Parathyroid adenoma (tissue), 2 donors: ENCODE measurements at regions not wholly inside any gene's neighbourhood (a gene's known extent, or its start where the extent isn't known, plus 50 kb on each side); places are given as distances from the start of the nearest gene placed in this dataset.

Experiments used
- H2AFZ ChIP-seq: fragments of 300-600 bp; sonication (generic); one replicate; pipeline ENCODE4 v1.7.0; 2017; ENCODE audit warnings: antibody characterized with exemption, mild to moderate bottlenecking
- H3K27ac ChIP-seq: fragments of 300-600 bp; sonication (generic); one replicate; pipeline ENCODE4 v1.7.0; 2017
- H3K27me3 ChIP-seq: fragments of 300-600 bp; sonication (generic); one replicate; pipeline ENCODE4 v1.7.0; 2017; ENCODE audit warnings: low read length; ENCODE audit not compliant: control insufficient read depth, insufficient read depth
- H3K36me3 ChIP-seq: fragments of 300-600 bp; sonication (generic); one replicate; pipeline ENCODE4 v1.7.0; 2017; ENCODE audit warnings: low read length; ENCODE audit not compliant: control insufficient read depth, insufficient read depth
- H3K4me1 ChIP-seq: fragments of 300-600 bp; sonication (generic); one replicate; pipeline ENCODE4 v1.7.0; 2017; ENCODE audit warnings: control low read depth
- H3K4me2 ChIP-seq: fragments of 300-600 bp; sonication (generic); one replicate; pipeline ENCODE4 v1.7.0; 2017; ENCODE audit warnings: low read length
- H3K4me3 ChIP-seq: fragments of 300-600 bp; sonication (generic); one replicate; pipeline ENCODE4 v1.7.0; 2017; ENCODE audit warnings: low read depth, low read length
- H3K79me2 ChIP-seq: fragments of 300-600 bp; sonication (generic); one replicate; pipeline ENCODE4 v1.7.0; 2017; ENCODE audit warnings: control low read depth
- H3K9ac ChIP-seq: fragments of 300-600 bp; sonication (generic); one replicate; pipeline ENCODE4 v1.7.0; 2017; ENCODE audit warnings: mild to moderate bottlenecking
- H3K9me3 ChIP-seq: fragments of 300-600 bp; sonication (generic); one replicate; pipeline ENCODE4 v1.7.0; 2017; ENCODE audit warnings: low read length; ENCODE audit not compliant: control insufficient read depth
- TF ChIP-seq, protein P1 (sequence below): fragments of 300-600 bp; sonication (generic); IDR thresholded peaks from one replicate; pipeline ENCODE4 v1.7.0; 2017; ENCODE audit warnings: antibody characterized with exemption, mild to moderate bottlenecking
- donor health status: primary hyperparathyroidism.

DNA sequence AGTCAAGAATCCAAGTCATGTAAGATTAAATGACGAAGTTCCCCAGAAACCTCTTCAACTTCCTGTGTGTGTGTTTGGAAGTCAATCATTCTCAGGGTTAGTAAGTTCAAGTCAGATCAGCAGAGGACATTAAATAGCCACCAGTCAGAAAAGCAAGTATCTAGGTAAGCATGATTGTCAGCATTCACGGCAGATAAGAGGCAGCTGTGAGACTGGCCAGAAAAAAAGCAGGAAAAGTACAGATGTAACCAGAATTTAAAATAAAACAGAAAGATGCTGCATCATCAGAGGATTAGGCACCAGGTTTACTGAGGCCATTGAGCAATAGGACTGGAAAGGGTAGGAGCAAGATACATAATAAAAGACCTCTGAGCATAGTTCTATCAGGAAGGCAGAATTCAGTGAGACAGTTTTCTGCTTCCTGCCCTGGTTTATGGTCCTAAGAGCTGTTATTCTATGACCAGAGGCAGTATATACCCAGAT lies 606.9 kb downstream of the FSCB start:
- H3K9me3 ChIP-seq = no peaks in the 10 kb centered on the region
- no peak overlapping the region for H3K9ac ChIP-seq
- no peaks in the 10 kb centered on the region for H3K36me3 ChIP-seq
- H3K4me1 ChIP-seq = no peaks in the 10 kb centered on the region
- H3K4me3 ChIP-seq = no peak overlapping the region
- H3K27ac ChIP-seq = no peak overlapping the region
- H3K27me3 ChIP-seq = no peaks in the 10 kb centered on the region
- H3K79me2 ChIP-seq = no peaks in the 10 kb centered on the region
- TF ChIP-seq, protein P1, sequence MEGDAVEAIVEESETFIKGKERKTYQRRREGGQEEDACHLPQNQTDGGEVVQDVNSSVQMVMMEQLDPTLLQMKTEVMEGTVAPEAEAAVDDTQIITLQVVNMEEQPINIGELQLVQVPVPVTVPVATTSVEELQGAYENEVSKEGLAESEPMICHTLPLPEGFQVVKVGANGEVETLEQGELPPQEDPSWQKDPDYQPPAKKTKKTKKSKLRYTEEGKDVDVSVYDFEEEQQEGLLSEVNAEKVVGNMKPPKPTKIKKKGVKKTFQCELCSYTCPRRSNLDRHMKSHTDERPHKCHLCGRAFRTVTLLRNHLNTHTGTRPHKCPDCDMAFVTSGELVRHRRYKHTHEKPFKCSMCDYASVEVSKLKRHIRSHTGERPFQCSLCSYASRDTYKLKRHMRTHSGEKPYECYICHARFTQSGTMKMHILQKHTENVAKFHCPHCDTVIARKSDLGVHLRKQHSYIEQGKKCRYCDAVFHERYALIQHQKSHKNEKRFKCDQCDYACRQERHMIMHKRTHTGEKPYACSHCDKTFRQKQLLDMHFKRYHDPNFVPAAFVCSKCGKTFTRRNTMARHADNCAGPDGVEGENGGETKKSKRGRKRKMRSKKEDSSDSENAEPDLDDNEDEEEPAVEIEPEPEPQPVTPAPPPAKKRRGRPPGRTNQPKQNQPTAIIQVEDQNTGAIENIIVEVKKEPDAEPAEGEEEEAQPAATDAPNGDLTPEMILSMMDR = no peak
- no peak overlapping the region for H3K4me2 ChIP-seq
- no peak overlapping the region for H2AFZ ChIP-seq

DNA sequence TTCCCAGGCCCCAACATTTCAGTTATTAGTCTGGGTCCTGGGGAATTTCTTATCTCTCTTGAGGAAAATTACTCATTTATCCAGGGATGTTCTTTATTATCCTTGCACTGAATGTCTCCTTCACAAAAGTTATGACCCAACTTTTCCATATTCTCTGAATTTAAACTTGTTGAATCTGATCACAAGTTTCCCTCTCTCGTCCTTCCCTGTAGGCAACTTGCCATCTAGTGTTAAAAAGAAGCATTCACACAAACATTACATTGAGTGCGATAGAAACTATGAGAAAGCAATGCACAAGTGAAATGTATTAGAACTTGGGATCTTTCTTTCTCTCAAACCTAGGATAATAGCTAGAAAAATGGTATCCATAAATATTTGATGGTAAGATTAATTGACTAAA lies 608.4 kb downstream of the FSCB start:
- H3K9ac ChIP-seq = no peak overlapping the region
- H3K79me2 ChIP-seq = no peaks in the 10 kb centered on the region
- TF ChIP-seq, protein P1 = no peak
- no peak overlapping the region for H3K4me2 ChIP-seq
- H3K4me3 ChIP-seq = no peak overlapping the region
- H3K27ac ChIP-seq = no peak overlapping the region
- H3K27me3 ChIP-seq = no peaks in the 10 kb centered on the region
- no peak overlapping the region for H2AFZ ChIP-seq
- no peaks in the 10 kb centered on the region for H3K36me3 ChIP-seq
- H3K9me3 ChIP-seq = no peaks in the 10 kb centered on the region
- no peaks in the 10 kb centered on the region for H3K4me1 ChIP-seq

DNA sequence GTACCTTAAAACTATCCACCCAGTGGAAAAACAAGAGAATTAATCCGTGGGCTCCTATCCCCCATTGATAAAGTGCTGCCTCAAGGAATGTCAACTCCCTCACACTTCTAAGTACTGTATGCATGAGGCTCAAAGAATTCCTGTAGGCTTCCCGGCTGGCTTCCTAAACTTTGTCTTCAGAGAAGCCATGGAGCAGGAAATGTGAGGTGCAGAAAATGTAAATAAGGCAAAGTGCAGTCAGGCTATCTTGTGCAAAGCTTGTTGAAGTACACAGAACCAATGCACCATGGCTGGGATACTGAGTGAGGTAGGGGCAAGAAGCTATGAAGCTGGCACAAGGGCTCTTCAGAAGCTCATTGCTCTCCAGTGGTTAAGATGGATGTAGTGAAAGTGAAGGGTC lies 611.0 kb downstream of the FSCB start:
- Histone ChIP-seq H3K9ac (no peak overlapping the region), H3K79me2 (no peaks in the 10 kb centered on the region), H3K4me2 (no peak overlapping the region), H3K4me1 (no peaks in the 10 kb centered on the region), H3K27ac (no peak overlapping the region), H3K27me3 (no peaks in the 10 kb centered on the region), H3K9me3 (no peaks in the 10 kb centered on the region), H3K4me3 (no peak overlapping the region), H3K36me3 (no peaks in the 10 kb centered on the region), H2AFZ (no peak overlapping the region)
- TF ChIP-seq, protein P1 = no peak

DNA sequence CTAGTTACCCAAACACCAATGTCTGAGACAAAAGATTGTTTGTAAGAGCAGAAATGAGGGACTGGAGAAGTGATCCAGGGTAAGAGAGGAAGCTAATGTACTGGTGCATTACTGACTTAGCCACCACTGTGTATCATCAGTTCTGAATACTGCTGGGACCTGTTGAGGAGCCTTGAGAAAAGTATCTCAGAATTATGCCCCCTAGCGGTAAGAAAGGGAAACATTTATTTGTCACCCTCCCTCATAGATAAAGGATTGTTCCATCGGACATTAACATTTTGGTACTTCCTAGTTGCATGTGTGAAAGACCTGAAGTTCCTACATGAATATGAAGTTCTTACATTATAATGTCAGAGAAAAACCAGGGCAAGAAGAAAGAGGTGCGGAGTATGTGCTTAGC lies 612.5 kb downstream of the FSCB start:
- H3K36me3 ChIP-seq = no peaks in the 10 kb centered on the region

DNA sequence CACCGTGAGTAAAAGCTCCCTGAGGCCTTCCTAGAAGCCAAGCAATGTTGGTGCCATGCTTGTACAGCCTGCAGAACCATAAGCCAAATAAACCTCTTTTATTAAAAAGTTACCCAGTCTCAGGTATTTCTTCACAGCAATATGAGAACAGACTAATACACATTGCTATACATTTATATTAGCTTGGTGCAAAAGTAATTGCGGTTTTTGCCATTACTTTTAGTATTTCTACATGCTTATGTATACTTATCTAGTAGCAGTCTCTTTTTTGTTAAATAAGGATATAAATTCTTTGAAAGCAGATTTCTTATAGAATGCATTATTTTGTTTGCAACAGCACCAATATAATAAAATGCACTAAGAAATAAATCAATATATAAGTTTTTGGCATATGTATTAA lies 619.6 kb downstream of the FSCB start:
- TF ChIP-seq, protein P1 = no peak
- Histone ChIP-seq H3K4me2 (no peak overlapping the region), H3K27me3 (no peaks in the 10 kb centered on the region), H3K36me3 (no peaks in the 10 kb centered on the region), H3K4me1 (no peaks in the 10 kb centered on the region), H3K9me3 (no peaks in the 10 kb centered on the region), H3K27ac (no peak overlapping the region), H3K4me3 (no peak overlapping the region), H3K79me2 (no peaks in the 10 kb centered on the region), H2AFZ (no peak overlapping the region), H3K9ac (no peak overlapping the region)

More for the DNA sequence above, 612.5 kb downstream of the FSCB start:
- no peak overlapping the region for H2AFZ ChIP-seq
- H3K9me3 ChIP-seq = no peaks in the 10 kb centered on the region
- H3K27ac ChIP-seq = no peak overlapping the region
- no peak overlapping the region for H3K4me2 ChIP-seq
- H3K4me3 ChIP-seq = no peak overlapping the region
- H3K4me1 ChIP-seq = no peaks in the 10 kb centered on the region
- H3K79me2 ChIP-seq = no peaks in the 10 kb centered on the region
- TF ChIP-seq, protein P1 = no peak
- H3K27me3 ChIP-seq = no peaks in the 10 kb centered on the region
- H3K9ac ChIP-seq = no peak overlapping the region
